ENCODE measurements at regions not wholly inside any gene's neighbourhood (a gene's known extent, or its start where the extent isn't known, plus 50 kb on each side); places are given as distances from the start of the nearest gene placed in this dataset.

DNA sequence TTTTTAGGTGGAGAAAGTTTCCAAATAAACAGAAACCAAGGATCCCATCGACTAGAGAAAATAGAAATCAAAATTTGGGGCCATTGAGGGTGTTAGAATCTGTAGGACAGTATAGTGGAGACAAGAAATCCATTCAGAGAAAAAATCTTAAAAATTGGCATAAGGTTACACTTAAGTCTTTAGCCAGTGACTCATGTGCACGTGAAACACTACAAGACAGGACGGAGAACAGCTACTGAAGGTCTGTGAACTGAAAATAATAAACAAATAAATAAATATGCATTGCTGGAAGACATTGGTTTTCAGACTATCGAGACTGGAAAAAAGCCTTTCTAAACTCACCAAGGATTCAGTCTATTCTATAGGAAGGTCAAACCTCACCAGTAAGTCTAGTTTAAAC is 1955.5 kb downstream of the MAT2B start:
- TF ChIP-seq MXI1 (conservative IDR thresholded peaks at IDR 0.05; ENCODE audit: poor library complexity, severe bottlenecking), result no peak
- TF ChIP-seq, protein P1, sequence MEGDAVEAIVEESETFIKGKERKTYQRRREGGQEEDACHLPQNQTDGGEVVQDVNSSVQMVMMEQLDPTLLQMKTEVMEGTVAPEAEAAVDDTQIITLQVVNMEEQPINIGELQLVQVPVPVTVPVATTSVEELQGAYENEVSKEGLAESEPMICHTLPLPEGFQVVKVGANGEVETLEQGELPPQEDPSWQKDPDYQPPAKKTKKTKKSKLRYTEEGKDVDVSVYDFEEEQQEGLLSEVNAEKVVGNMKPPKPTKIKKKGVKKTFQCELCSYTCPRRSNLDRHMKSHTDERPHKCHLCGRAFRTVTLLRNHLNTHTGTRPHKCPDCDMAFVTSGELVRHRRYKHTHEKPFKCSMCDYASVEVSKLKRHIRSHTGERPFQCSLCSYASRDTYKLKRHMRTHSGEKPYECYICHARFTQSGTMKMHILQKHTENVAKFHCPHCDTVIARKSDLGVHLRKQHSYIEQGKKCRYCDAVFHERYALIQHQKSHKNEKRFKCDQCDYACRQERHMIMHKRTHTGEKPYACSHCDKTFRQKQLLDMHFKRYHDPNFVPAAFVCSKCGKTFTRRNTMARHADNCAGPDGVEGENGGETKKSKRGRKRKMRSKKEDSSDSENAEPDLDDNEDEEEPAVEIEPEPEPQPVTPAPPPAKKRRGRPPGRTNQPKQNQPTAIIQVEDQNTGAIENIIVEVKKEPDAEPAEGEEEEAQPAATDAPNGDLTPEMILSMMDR (IDR thresholded peaks at IDR 0.05; ENCODE audit: poor library complexity, severe bottlenecking), result no peak
- no peak for TF ChIP-seq EZH2 (IDR thresholded peaks at IDR 0.05; ENCODE audit: borderline replicate concordance, insufficient read depth, low read length, poor library complexity, severe bottlenecking)
- TF ChIP-seq, protein P2, sequence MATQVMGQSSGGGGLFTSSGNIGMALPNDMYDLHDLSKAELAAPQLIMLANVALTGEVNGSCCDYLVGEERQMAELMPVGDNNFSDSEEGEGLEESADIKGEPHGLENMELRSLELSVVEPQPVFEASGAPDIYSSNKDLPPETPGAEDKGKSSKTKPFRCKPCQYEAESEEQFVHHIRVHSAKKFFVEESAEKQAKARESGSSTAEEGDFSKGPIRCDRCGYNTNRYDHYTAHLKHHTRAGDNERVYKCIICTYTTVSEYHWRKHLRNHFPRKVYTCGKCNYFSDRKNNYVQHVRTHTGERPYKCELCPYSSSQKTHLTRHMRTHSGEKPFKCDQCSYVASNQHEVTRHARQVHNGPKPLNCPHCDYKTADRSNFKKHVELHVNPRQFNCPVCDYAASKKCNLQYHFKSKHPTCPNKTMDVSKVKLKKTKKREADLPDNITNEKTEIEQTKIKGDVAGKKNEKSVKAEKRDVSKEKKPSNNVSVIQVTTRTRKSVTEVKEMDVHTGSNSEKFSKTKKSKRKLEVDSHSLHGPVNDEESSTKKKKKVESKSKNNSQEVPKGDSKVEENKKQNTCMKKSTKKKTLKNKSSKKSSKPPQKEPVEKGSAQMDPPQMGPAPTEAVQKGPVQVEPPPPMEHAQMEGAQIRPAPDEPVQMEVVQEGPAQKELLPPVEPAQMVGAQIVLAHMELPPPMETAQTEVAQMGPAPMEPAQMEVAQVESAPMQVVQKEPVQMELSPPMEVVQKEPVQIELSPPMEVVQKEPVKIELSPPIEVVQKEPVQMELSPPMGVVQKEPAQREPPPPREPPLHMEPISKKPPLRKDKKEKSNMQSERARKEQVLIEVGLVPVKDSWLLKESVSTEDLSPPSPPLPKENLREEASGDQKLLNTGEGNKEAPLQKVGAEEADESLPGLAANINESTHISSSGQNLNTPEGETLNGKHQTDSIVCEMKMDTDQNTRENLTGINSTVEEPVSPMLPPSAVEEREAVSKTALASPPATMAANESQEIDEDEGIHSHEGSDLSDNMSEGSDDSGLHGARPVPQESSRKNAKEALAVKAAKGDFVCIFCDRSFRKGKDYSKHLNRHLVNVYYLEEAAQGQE (IDR thresholded peaks at IDR 0.05; ENCODE audit: borderline replicate concordance), result no peak
- no peak for TF ChIP-seq POLR2AphosphoS5 (IDR thresholded peaks at IDR 0.05)
- TF ChIP-seq TAF1 (IDR thresholded peaks at IDR 0.05; ENCODE audit: low read depth), result no peak
- no peak for TF ChIP-seq EP300 (conservative IDR thresholded peaks at IDR 0.05; ENCODE audit: poor library complexity, severe bottlenecking)
